ENCODE measurements at regions not wholly inside any gene's neighbourhood (a gene's known extent, or its start where the extent isn't known, plus 50 kb on each side); places are given as distances from the start of the nearest gene placed in this dataset.

- H3K9me3 ChIP-seq: no peaks in the 10 kb centered on the region
- DNase-seq (ENCODE audit: low spot score): no peak
- H3K36me3 ChIP-seq: no peaks in the 10 kb centered on the region
- H3K27me3 ChIP-seq: no peaks in the 10 kb centered on the region
- TF ChIP-seq, protein P1, sequence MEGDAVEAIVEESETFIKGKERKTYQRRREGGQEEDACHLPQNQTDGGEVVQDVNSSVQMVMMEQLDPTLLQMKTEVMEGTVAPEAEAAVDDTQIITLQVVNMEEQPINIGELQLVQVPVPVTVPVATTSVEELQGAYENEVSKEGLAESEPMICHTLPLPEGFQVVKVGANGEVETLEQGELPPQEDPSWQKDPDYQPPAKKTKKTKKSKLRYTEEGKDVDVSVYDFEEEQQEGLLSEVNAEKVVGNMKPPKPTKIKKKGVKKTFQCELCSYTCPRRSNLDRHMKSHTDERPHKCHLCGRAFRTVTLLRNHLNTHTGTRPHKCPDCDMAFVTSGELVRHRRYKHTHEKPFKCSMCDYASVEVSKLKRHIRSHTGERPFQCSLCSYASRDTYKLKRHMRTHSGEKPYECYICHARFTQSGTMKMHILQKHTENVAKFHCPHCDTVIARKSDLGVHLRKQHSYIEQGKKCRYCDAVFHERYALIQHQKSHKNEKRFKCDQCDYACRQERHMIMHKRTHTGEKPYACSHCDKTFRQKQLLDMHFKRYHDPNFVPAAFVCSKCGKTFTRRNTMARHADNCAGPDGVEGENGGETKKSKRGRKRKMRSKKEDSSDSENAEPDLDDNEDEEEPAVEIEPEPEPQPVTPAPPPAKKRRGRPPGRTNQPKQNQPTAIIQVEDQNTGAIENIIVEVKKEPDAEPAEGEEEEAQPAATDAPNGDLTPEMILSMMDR (IDR thresholded peaks at IDR 0.05): no peak
- no peak overlapping the region for H3K27ac ChIP-seq
- H3K4me3 ChIP-seq: no peak overlapping the region
- H3K4me1 ChIP-seq: no peaks in the 10 kb centered on the region
These were observed 77.8 kb upstream of the FSHB start for GRCh38 chr11:30153008-30153407.

DNA sequence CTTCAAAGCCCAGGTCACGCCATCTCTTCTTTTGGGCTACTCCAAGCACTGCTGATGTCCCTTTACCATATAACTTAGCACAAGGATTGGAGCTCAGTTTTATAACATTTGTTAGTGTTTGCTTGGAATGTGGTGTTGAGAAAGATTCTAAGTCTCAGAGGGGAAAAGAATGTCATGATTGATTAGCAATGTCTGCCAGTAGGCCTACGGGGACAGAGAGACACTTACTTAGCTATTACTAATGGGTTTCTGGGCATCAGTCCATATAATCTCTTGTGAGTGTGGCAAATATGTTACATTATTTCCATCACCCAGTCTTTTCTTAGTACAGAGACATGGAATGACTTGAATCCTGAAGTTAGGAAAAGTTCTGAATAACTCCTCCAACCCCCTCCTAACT, 75.4 kb upstream of the FSHB start:
- no peak for DNase-seq (ENCODE audit: low spot score)
- Histone ChIP-seq H3K4me3 (no peak overlapping the region), H3K36me3 (no peaks in the 10 kb centered on the region), H3K27ac (no peak overlapping the region), H3K9me3 (no peaks in the 10 kb centered on the region), H3K4me1 (no peaks in the 10 kb centered on the region), H3K27me3 (no peaks in the 10 kb centered on the region)
- TF ChIP-seq, protein P1 (IDR thresholded peaks at IDR 0.05): no peak

DNA sequence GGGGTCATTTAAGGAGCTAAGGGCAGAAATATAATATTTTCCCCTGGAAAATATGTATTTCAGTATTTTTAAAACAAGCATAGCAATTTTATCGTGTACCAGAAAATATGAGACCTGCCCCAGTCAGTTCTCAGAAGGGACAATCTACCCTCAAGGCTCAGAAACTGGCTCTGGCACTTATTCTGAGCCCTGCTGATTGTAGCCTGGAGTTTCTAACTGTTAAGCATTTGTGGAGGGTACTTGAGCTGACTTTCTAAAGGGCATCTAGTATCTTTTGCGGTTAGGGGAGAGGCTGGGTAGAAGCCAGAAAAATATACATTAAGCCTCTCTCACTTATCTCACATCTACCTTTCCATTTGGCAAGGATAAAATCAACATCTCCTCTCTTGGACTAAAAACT, 71.3 kb upstream of the FSHB start:
- no peaks in the 10 kb centered on the region for H3K36me3 ChIP-seq
- no peaks in the 10 kb centered on the region for H3K27me3 ChIP-seq
- no peaks in the 10 kb centered on the region for H3K9me3 ChIP-seq
- TF ChIP-seq, protein P1 (IDR thresholded peaks at IDR 0.05): no peak
- no peaks in the 10 kb centered on the region for H3K4me1 ChIP-seq
- no peak for DNase-seq (ENCODE audit: low spot score)
- H3K4me3 ChIP-seq: no peak overlapping the region
- H3K27ac ChIP-seq: no peak overlapping the region

- Histone ChIP-seq H3K27ac (no peak overlapping the region), H3K27me3 (no peaks in the 10 kb centered on the region), H3K9me3 (no peaks in the 10 kb centered on the region), H3K4me1 (no peaks in the 10 kb centered on the region), H3K4me3 (no peak overlapping the region), H3K36me3 (no peaks in the 10 kb centered on the region)
- no peak for DNase-seq (ENCODE audit: low spot score)
- TF ChIP-seq, protein P1 (IDR thresholded peaks at IDR 0.05): no peak
These were observed 65.2 kb upstream of the FSHB start for GRCh38 chr11:30165652-30166051.

GRCh38 chr11:30171661-30172060, 59.2 kb upstream of the FSHB start:
- Histone ChIP-seq H3K27ac (no peak overlapping the region), H3K4me3 (no peak overlapping the region), H3K4me1 (peaks cover 0 to 4% of the 10 kb centered on the region in 2 donors), H3K27me3 (no peaks in the 10 kb centered on the region), H3K36me3 (no peaks in the 10 kb centered on the region), H3K9me3 (no peaks in the 10 kb centered on the region)
- TF ChIP-seq, protein P1 (IDR thresholded peaks at IDR 0.05): no peak
- DNase-seq (ENCODE audit: low spot score): no peak

GRCh38 chr11:30172158-30172557, 58.7 kb upstream of the FSHB start:
- Histone ChIP-seq H3K9me3 (no peaks in the 10 kb centered on the region), H3K4me3 (no peak overlapping the region), H3K27me3 (no peaks in the 10 kb centered on the region), H3K27ac (no peak overlapping the region), H3K36me3 (no peaks in the 10 kb centered on the region), H3K4me1 (peaks cover 0 to 4% of the 10 kb centered on the region in 2 donors)
- TF ChIP-seq, protein P1 (IDR thresholded peaks at IDR 0.05): no peak
- DNase-seq (ENCODE audit: low spot score): no peak

Data from right atrium auricular region (tissue), 2 donors.